ENCODE measurements at regions not wholly inside any gene's neighbourhood (a gene's known extent, or its start where the extent isn't known, plus 50 kb on each side); places are given as distances from the start of the nearest gene placed in this dataset.

DNA sequence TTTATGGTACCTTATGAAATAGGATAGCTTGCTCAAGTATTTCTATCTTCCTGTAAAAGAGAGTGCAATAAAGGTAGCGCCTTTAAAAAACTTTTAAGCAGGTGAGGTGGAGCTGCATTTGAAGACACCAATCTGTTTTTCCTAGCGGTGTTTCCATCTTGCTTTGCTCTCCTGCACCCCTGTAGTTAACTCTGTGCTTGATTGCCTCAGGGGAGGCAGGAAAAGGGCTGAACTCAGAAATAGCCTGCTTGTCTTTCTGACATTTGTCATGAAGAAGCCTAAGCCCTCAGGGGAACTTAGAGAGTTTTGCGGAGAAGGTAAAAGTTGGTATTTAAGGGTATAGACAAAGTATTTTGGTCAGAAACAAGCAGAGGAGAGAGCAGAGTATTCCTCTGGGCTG lies 63.0 kb upstream of the TPRG1 start:
- 89 to 91% methylated on average over 3 of the region's 3 CpGs for whole genome bisulfite sequencing, 2 experiments
- Histone ChIP-seq H3K4me1 (ENCODE audit: control insufficient read depth, insufficient read depth, low read length) (no peaks in the 10 kb centered on the region), H3K27me3 (ENCODE audit: control insufficient read depth, insufficient read depth, low read length, poor library complexity, severe bottlenecking) (no peaks in the 10 kb centered on the region), H3K27ac (ENCODE audit: insufficient read depth, low read depth, low read length, poor library complexity, severe bottlenecking) (no peak overlapping the region), H3K4me3 (ENCODE audit: insufficient read depth, low read depth, low read length) (no peak overlapping the region), H3K9me3 (ENCODE audit: control insufficient read depth, low read length) (no peaks in the 10 kb centered on the region), H3K36me3 (ENCODE audit: control insufficient read depth, insufficient read depth, low read length) (no peaks in the 10 kb centered on the region)

DNA sequence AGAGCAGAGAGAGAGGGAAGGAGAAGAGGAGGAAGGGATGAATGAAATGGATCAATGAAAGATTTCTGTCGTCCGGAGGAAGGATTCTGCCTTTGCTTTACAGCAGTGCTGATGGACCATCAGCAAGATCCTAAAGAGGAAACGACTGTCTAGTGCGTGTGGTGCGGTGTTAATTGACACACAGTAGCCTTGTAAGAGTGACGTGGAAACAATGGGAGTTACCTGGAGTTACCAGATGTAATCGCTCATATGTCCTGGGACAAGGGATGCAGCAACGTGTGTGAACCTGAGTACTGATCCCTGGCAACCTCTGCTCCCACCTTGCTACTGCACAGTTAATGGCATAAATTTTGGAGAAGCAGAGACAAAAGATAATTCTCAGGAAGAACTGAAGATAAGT lies 62.6 kb upstream of the TPRG1 start:
- Histone ChIP-seq H3K36me3 (ENCODE audit: control insufficient read depth, insufficient read depth, low read length) (no peaks in the 10 kb centered on the region), H3K4me3 (ENCODE audit: insufficient read depth, low read depth, low read length) (no peak overlapping the region), H3K27me3 (ENCODE audit: control insufficient read depth, insufficient read depth, low read length, poor library complexity, severe bottlenecking) (no peaks in the 10 kb centered on the region), H3K4me1 (ENCODE audit: control insufficient read depth, insufficient read depth, low read length) (no peaks in the 10 kb centered on the region), H3K9me3 (ENCODE audit: control insufficient read depth, low read length) (no peaks in the 10 kb centered on the region), H3K27ac (ENCODE audit: insufficient read depth, low read depth, low read length, poor library complexity, severe bottlenecking) (no peak overlapping the region)
- 88 to 90% methylated on average over 8 of the region's 8 CpGs for WGBS, 2 experiments

- H3K36me3 ChIP-seq (ENCODE audit: control insufficient read depth, insufficient read depth, low read length): no peaks in the 10 kb centered on the region
- no peak overlapping the region for H3K27ac ChIP-seq (ENCODE audit: insufficient read depth, low read depth, low read length, poor library complexity, severe bottlenecking)
- H3K9me3 ChIP-seq (ENCODE audit: control insufficient read depth, low read length): no peaks in the 10 kb centered on the region
- no peaks in the 10 kb centered on the region for H3K4me1 ChIP-seq (ENCODE audit: control insufficient read depth, insufficient read depth, low read length)
- 89 to 90% methylated on average over 1 of the region's 1 CpG for WGBS, 2 experiments
- H3K4me3 ChIP-seq (ENCODE audit: insufficient read depth, low read depth, low read length): no peak overlapping the region
- no peaks in the 10 kb centered on the region for H3K27me3 ChIP-seq (ENCODE audit: control insufficient read depth, insufficient read depth, low read length, poor library complexity, severe bottlenecking)
These were observed 54.7 kb upstream of the TPRG1 start for GRCh38 chr3:189117087-189117486.

DNA sequence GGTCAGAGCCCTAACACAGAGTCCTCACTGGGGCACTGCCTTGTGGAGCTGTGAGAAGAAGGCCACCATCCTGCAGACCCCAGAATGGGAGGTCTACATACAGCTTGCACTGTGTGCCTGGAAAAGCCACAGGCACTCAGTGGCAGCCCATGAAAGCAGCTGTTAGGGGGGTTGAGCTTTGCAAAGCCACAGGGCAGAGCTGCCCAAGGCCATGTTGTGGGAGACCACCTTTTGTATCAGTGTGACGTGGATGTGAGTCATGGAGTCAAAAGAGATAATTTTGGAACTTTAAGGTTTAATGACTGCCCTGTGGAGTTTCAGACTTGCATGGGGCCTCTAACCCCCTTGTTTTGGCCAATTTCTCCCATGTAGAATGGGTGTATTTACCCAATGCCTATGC lies 52.9 kb upstream of the TPRG1 start:
- Histone ChIP-seq H3K4me1 (ENCODE audit: control insufficient read depth, insufficient read depth, low read length) (no peaks in the 10 kb centered on the region), H3K36me3 (ENCODE audit: control insufficient read depth, insufficient read depth, low read length) (no peaks in the 10 kb centered on the region), H3K4me3 (ENCODE audit: insufficient read depth, low read depth, low read length) (no peak overlapping the region), H3K27ac (ENCODE audit: insufficient read depth, low read depth, low read length, poor library complexity, severe bottlenecking) (no peak overlapping the region), H3K9me3 (ENCODE audit: control insufficient read depth, low read length) (no peaks in the 10 kb centered on the region), H3K27me3 (ENCODE audit: control insufficient read depth, insufficient read depth, low read length, poor library complexity, severe bottlenecking) (no peaks in the 10 kb centered on the region)
- 92% methylated on average over 1 of the region's 1 CpG for WGBS, 2 experiments

GRCh38 chr3:189119950-189120349 lies 51.8 kb upstream of the TPRG1 start:
- 93 to 94% methylated on average over 2 to 3 of the region's 3 CpGs for WGBS, 2 experiments
- Histone ChIP-seq H3K27ac (ENCODE audit: insufficient read depth, low read depth, low read length, poor library complexity, severe bottlenecking) (no peak overlapping the region), H3K9me3 (ENCODE audit: control insufficient read depth, low read length) (no peaks in the 10 kb centered on the region), H3K36me3 (ENCODE audit: control insufficient read depth, insufficient read depth, low read length) (no peaks in the 10 kb centered on the region), H3K27me3 (ENCODE audit: control insufficient read depth, insufficient read depth, low read length, poor library complexity, severe bottlenecking) (no peaks in the 10 kb centered on the region), H3K4me3 (ENCODE audit: insufficient read depth, low read depth, low read length) (no peak overlapping the region), H3K4me1 (ENCODE audit: control insufficient read depth, insufficient read depth, low read length) (no peaks in the 10 kb centered on the region)

GRCh38 chr3:189121092-189121491 lies 50.7 kb upstream of the TPRG1 start:
- H3K9me3 ChIP-seq (ENCODE audit: control insufficient read depth, low read length): no peaks in the 10 kb centered on the region
- WGBS, 2 experiments: 100% methylated on average over 1 of the region's 2 CpGs; no CpG with 5 or more reads in 1 of the 2 experiments
- H3K4me3 ChIP-seq (ENCODE audit: insufficient read depth, low read depth, low read length): no peak overlapping the region
- H3K27me3 ChIP-seq (ENCODE audit: control insufficient read depth, insufficient read depth, low read length, poor library complexity, severe bottlenecking): no peaks in the 10 kb centered on the region
- H3K27ac ChIP-seq (ENCODE audit: insufficient read depth, low read depth, low read length, poor library complexity, severe bottlenecking): no peak overlapping the region
- H3K36me3 ChIP-seq (ENCODE audit: control insufficient read depth, insufficient read depth, low read length): no peaks in the 10 kb centered on the region
- no peaks in the 10 kb centered on the region for H3K4me1 ChIP-seq (ENCODE audit: control insufficient read depth, insufficient read depth, low read length)

Measured in ectodermal cell (in vitro differentiated cells).